Bronchial epithelial cell (primary cell): ENCODE measurements at regions not wholly inside any gene's neighbourhood (a gene's known extent, or its start where the extent isn't known, plus 50 kb on each side); places are given as distances from the start of the nearest gene placed in this dataset.

Experiments used
- DNase-seq: peaks from one replicate; pipeline ENCODE4 v3.0.0-alpha.2; 2010; ENCODE audit warnings: low read depth
- FAIRE-seq: peaks from 2 replicates; lab custom pipeline; 2011; peaks lifted over from hg19 to GRCh38; lab: Jason Lieb, UNC
- H3K27me3 ChIP-seq: 2 replicates; pipeline ENCODE4 v1.5.1; 2011; ENCODE audit warnings: low read length; ENCODE audit not compliant: control insufficient read depth, insufficient read depth
- H3K36me3 ChIP-seq: 2 replicates; pipeline ENCODE4 v1.5.1; 2011; ENCODE audit warnings: low read length; ENCODE audit not compliant: control insufficient read depth, insufficient read depth
- H3K4me3 ChIP-seq: 2 replicates; pipeline ENCODE4 v1.5.1; 2011; ENCODE audit warnings: mild to moderate bottlenecking, low read depth, low read length, control low read depth
- CTCF ChIP-seq: IDR thresholded peaks from 2 replicates; pipeline ENCODE4 v1.5.1; 2011; ENCODE audit warnings: mild to moderate bottlenecking, moderate library complexity, low read length, control low read depth, inconsistent platforms; ENCODE audit not compliant: insufficient read depth, severe bottlenecking

DNA sequence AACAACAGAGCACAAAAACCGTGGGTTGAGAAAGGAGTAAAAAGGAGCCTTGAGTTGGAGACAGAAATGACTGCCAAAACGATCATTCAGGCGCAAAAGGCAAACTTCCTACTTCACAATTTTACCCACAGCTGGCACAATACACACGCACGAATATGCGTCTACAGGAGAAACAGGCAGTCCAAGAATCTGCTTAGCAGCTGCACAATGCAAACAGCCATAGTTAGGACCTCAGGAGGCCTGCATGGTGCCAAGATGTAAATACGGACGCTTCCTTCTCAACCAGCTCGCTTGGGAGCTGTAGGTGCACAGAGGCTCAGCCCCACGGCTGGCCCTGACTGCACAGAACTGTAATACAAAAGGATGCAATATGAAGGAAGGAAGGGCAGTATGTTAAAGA is 250.1 kb upstream of the CAND1 start:
- DNase-seq: peak; percentile 13
- H3K4me3 ChIP-seq: no peak overlapping the region
- peak; percentile 76 for FAIRE-seq

GRCh38 chr12:67025543-67026114 is 243.5 kb upstream of the CAND1 start:
- peak; percentile 61 for TF ChIP-seq CTCF
- Histone ChIP-seq H3K4me3 (no peak overlapping the region), H3K36me3 (no peaks in the 10 kb centered on the region), H3K27me3 (no peaks in the 10 kb centered on the region)
- FAIRE-seq: no peak
- peak; percentile 38 for DNase-seq

More for the DNA sequence above, 250.1 kb upstream of the CAND1 start:
- no peak for TF ChIP-seq CTCF
- Histone ChIP-seq H3K27me3 (no peaks in the 10 kb centered on the region), H3K36me3 (no peaks in the 10 kb centered on the region)

- Histone ChIP-seq H3K36me3 (no peaks in the 10 kb centered on the region), H3K27me3 (no peaks in the 10 kb centered on the region), H3K4me3 (no peak overlapping the region)
- TF ChIP-seq CTCF: no peak
- no peak for DNase-seq
- no peak for FAIRE-seq
These were observed 242.5 kb upstream of the CAND1 start for GRCh38 chr12:67026487-67027246.

DNA sequence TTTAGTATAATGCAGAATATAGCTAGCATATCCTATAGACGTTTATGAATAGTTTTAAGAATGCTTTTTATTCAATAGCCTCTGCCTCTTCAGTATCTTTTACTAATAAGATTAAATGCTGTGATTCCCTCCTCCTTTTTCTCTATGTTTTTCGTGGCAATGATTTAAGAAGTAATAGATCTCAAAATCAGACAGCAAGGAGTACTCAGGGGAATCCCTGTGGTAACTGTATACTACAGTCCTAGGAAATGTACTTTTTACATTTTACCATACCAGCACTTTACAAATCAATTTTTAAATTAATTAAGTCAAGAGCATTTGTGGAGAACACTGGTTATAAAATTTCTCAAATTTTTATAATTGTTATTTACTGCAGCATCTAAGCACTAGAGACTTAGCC is 240.6 kb upstream of the CAND1 start:
- FAIRE-seq (no peak), DNase-seq (no peak)
- TF ChIP-seq CTCF: no peak
- Histone ChIP-seq H3K4me3 (no peak overlapping the region), H3K27me3 (no peaks in the 10 kb centered on the region), H3K36me3 (no peaks in the 10 kb centered on the region)

- Histone ChIP-seq H3K4me3 (no peak overlapping the region), H3K27me3 (no peaks in the 10 kb centered on the region), H3K36me3 (no peaks in the 10 kb centered on the region)
- no peak for FAIRE-seq
- TF ChIP-seq CTCF: no peak
- DNase-seq: peak; percentile 96
These were observed 234.9 kb upstream of the CAND1 start for GRCh38 chr12:67034110-67034879.
